ENCODE measurements at regions not wholly inside any gene's neighbourhood (a gene's known extent, or its start where the extent isn't known, plus 50 kb on each side); places are given as distances from the start of the nearest gene placed in this dataset.

GRCh38 chr1:187411118-187411517, 582.4 kb downstream of the PLA2G4A start:
- H3K4me2 ChIP-seq, result no peak overlapping the region
- H3K4me3 ChIP-seq, result no peak overlapping the region
- DNase-seq (ENCODE audit: low spot score) (no peak), ATAC-seq (no peak)
- H2AFZ ChIP-seq, result no peak overlapping the region
- H3K27ac ChIP-seq (ENCODE audit: low read depth), result no peak overlapping the region
- no peaks in the 10 kb centered on the region for H3F3A ChIP-seq (replicated peaks; ENCODE audit: low read depth)
- H3K36me3 ChIP-seq (ENCODE audit: insufficient read depth), result no peaks in the 10 kb centered on the region
- no peaks in the 10 kb centered on the region for H3K27me3 ChIP-seq (ENCODE audit: insufficient read depth)
- Mint-ChIP-seq H3K4me1 (peaks cover 14% of the 10 kb centered on the region), H3K36me3 (ENCODE audit: low read depth) (peaks cover 9% of the 10 kb centered on the region; the same call in 2 of the 3 replicates), H3K4me3 (no peak overlapping the region), H3K27ac (no peak overlapping the region), H3K27me3 (ENCODE audit: insufficient read depth, low read depth, poor library complexity) (no peaks in the 10 kb centered on the region), H3K9me3 (peaks cover 3% of the 10 kb centered on the region; the same call in 2 of the 3 replicates)
- TF ChIP-seq ZNF331 (CRISPR knock-in tag; IDR thresholded peaks at IDR 0.05; ENCODE audit: low read depth) (no peak), ZNF114 (CRISPR knock-in tag; IDR thresholded peaks at IDR 0.05) (no peak), EZH2 (IDR thresholded peaks at IDR 0.05; ENCODE audit: low read depth, unreplicated experiment) (no peak), POLR2AphosphoS5 (IDR thresholded peaks at IDR 0.05; ENCODE audit: low read depth) (no peak)
- no peaks in the 10 kb centered on the region for H3K79me2 ChIP-seq (replicated peaks; ENCODE audit: insufficient read depth)
- peaks cover 9% of the 10 kb centered on the region; the same call in 1 of the 2 replicates for H3K4me1 ChIP-seq (ENCODE audit: insufficient read depth)
- no peaks in the 10 kb centered on the region for H4K20me1 ChIP-seq (replicated peaks; ENCODE audit: insufficient read depth)
- H3K9me2 ChIP-seq (ENCODE audit: insufficient read depth), result 0 out of 2 replicates have a peak, but pooled peaks cover 3% of the 10 kb centered on the region

- Histone ChIP-seq H3K79me2 (replicated peaks; ENCODE audit: insufficient read depth) (no peaks in the 10 kb centered on the region), H3K9me2 (ENCODE audit: insufficient read depth) (0 out of 2 replicates have a peak, but pooled peaks cover 4% of the 10 kb centered on the region), H4K20me1 (replicated peaks; ENCODE audit: insufficient read depth) (no peaks in the 10 kb centered on the region), H3K27me3 (ENCODE audit: insufficient read depth) (no peaks in the 10 kb centered on the region), H3K4me2 (no peak overlapping the region), H3F3A (replicated peaks; ENCODE audit: low read depth) (no peaks in the 10 kb centered on the region), H3K4me1 (ENCODE audit: insufficient read depth) (peaks cover 9% of the 10 kb centered on the region; the same call in 1 of the 2 replicates), H3K36me3 (ENCODE audit: insufficient read depth) (no peaks in the 10 kb centered on the region), H3K27ac (ENCODE audit: low read depth) (no peak overlapping the region), H2AFZ (no peak overlapping the region), H3K4me3 (no peak overlapping the region)
- ATAC-seq (no peak), DNase-seq (ENCODE audit: low spot score) (peak; percentile 27)
- Mint-ChIP-seq H3K4me3 (no peak overlapping the region), H3K27me3 (ENCODE audit: insufficient read depth, low read depth, poor library complexity) (no peaks in the 10 kb centered on the region), H3K36me3 (ENCODE audit: low read depth) (no peaks in the 10 kb centered on the region; the same call in 2 of the 3 replicates), H3K4me1 (peaks cover 16% of the 10 kb centered on the region), H3K9me3 (peaks cover 3% of the 10 kb centered on the region; the same call in 1 of the 3 replicates), H3K27ac (no peak overlapping the region)
- TF ChIP-seq ZNF114 (CRISPR knock-in tag; IDR thresholded peaks at IDR 0.05), result no peak
- peak; percentile 57 to 72 for TF ChIP-seq CTCF (conservative IDR thresholded peaks at IDR 0.05; ENCODE audit: low read depth in 2 of 2)
These were observed 584.8 kb downstream of the PLA2G4A start for GRCh38 chr1:187413405-187414169.

GRCh38 chr1:187415065-187415464, 586.3 kb downstream of the PLA2G4A start:
- ATAC-seq, result no peak
- peaks cover 16% of the 10 kb centered on the region; the same call in 2 of the 3 replicates for H3K4me1 Mint-ChIP-seq
- H3K27ac ChIP-seq (ENCODE audit: low read depth), result no peak overlapping the region
- TF ChIP-seq JUNB (IDR thresholded peaks at IDR 0.05; ENCODE audit: unreplicated experiment), result no peak
- TF ChIP-seq REST (IDR thresholded peaks at IDR 0.05; ENCODE audit: unreplicated experiment), result no peak
- TF ChIP-seq ETS1 (IDR thresholded peaks at IDR 0.05), result no peak

More at GRCh38 chr1:187415065-187415464, 586.3 kb downstream of the PLA2G4A start:
- no peak overlapping the region for H2AFZ ChIP-seq
- H3K9me3 Mint-ChIP-seq, result no peaks in the 10 kb centered on the region
- no peaks in the 10 kb centered on the region for H3K27me3 Mint-ChIP-seq (ENCODE audit: insufficient read depth, low read depth, poor library complexity)
- no peak overlapping the region for H3K27ac Mint-ChIP-seq
- H3K4me3 ChIP-seq, result no peak overlapping the region
- H4K20me1 ChIP-seq (replicated peaks; ENCODE audit: insufficient read depth), result no peaks in the 10 kb centered on the region
- H3F3A ChIP-seq (replicated peaks; ENCODE audit: low read depth), result no peaks in the 10 kb centered on the region
- no peak overlapping the region for H3K4me3 Mint-ChIP-seq
- no peak for DNase-seq (ENCODE audit: low spot score)
- no peaks in the 10 kb centered on the region for H3K79me2 ChIP-seq (replicated peaks; ENCODE audit: insufficient read depth)
- H3K36me3 ChIP-seq (ENCODE audit: insufficient read depth), result no peaks in the 10 kb centered on the region
- H3K36me3 Mint-ChIP-seq (ENCODE audit: low read depth), result no peaks in the 10 kb centered on the region; the same call in 2 of the 3 replicates
- no peak overlapping the region for H3K4me2 ChIP-seq
- 0 out of 2 replicates have a peak, but pooled peaks cover 4% of the 10 kb centered on the region for H3K9me2 ChIP-seq (ENCODE audit: insufficient read depth)
- H3K4me1 ChIP-seq (ENCODE audit: insufficient read depth), result peaks cover 4% of the 10 kb centered on the region; the same call in 1 of the 2 replicates
- H3K27me3 ChIP-seq (ENCODE audit: insufficient read depth), result no peaks in the 10 kb centered on the region

All from GM23338 (cell line).